Breast epithelium (tissue), 4 donors: ENCODE measurements at regions not wholly inside any gene's neighbourhood (a gene's known extent, or its start where the extent isn't known, plus 50 kb on each side); places are given as distances from the start of the nearest gene placed in this dataset.
"Not testable (repeated sequence)": the region's sequence is repeated elsewhere in the genome, so short reads cannot be mapped to it uniquely, and the experiment has no call there.

Experiments used
- DNase-seq, 2 donors: peaks; one replicate each; pipeline ENCODE4 v3.0.0-alpha.2; 2019; ENCODE audit warnings: low spot score in 2 of 2
- H3K27ac ChIP-seq, 2 donors: fragments of 200-600 bp; sonication (generic) in 1 of 2; one replicate each; pipeline ENCODE4 v1.5.1; 2016 to 2019; ENCODE audit warnings: mild to moderate bottlenecking in 1 of 2
- H3K27me3 ChIP-seq, 2 donors: fragments of 200-600 bp; sonication (generic) in 1 of 2; one replicate each; pipeline versions ENCODE4 v1.5.1 to v1.6.0; 2017 to 2019; ENCODE audit warnings: control low read depth in 1 of 2, mild to moderate bottlenecking in 1 of 2
- H3K36me3 ChIP-seq: fragments of 200-600 bp; one replicate; pipeline ENCODE4 v1.5.1; 2019
- H3K4me1 ChIP-seq, 2 donors: fragments of 200-600 bp; sonication (generic); one replicate each; pipeline ENCODE4 v1.5.1; 2016 to 2019; ENCODE audit warnings: control low read depth in 1 of 2
- H3K4me3 ChIP-seq, 3 donors: fragments of 200-600 bp; sonication (generic); 1 replicate in 2 of 3; 2 replicates in 1 of 3; pipeline ENCODE4 v1.5.1; 2016 to 2019; ENCODE audit warnings: mild to moderate bottlenecking in 3 of 3, moderate library complexity in 2 of 3
- H3K9me3 ChIP-seq, 2 donors: fragments of 200-600 bp; sonication (generic) in 1 of 2; one replicate each; pipeline ENCODE4 v1.5.1; 2016 to 2019; ENCODE audit warnings: control low read depth in 1 of 2
- CTCF ChIP-seq, 3 donors: fragments of 450-650 bp; IDR thresholded peaks; one replicate each; pipeline ENCODE4 v1.5.1; 2016 to 2017; ENCODE audit warnings: antibody characterized with exemption in 3 of 3, mild to moderate bottlenecking in 3 of 3, moderate library complexity in 3 of 3
- POLR2A ChIP-seq: fragments of 450-650 bp; IDR thresholded peaks from one replicate; pipeline ENCODE4 v1.6.1; 2016; ENCODE audit warnings: antibody characterized with exemption, mild to moderate bottlenecking, moderate library complexity
- POLR2AphosphoS5 ChIP-seq, 3 donors: sonication (generic); formaldehyde crosslinking; IDR thresholded peaks; one replicate each; pipeline ENCODE4 v1.6.1; 2017; ENCODE audit warnings: antibody characterized with exemption in 3 of 3
- intact Hi-C: fragments of 100-400 bp; cut with DNase I; formaldehyde crosslinking; loops from one replicate; pipeline ENCODE4 v1.15.1; 2023; ENCODE audit warnings: low total_unique reads

GRCh38 chr5:106985174-106985573 is 685.6 kb downstream of the EFNA5 start:
- no peak for TF ChIP-seq POLR2A
- TF ChIP-seq CTCF (IDR thresholded peaks at IDR 0.05) = no peak
- TF ChIP-seq POLR2AphosphoS5 (IDR thresholded peaks at IDR 0.05) = no peak
- H3K27ac ChIP-seq = no peak overlapping the region
- no peaks in the 10 kb centered on the region for H3K4me1 ChIP-seq
- no peaks in the 10 kb centered on the region for H3K9me3 ChIP-seq
- intact Hi-C loops = no loop called here
- H3K36me3 ChIP-seq = no peaks in the 10 kb centered on the region
- H3K27me3 ChIP-seq = no peaks in the 10 kb centered on the region
- no peak overlapping the region for H3K4me3 ChIP-seq
- no peak for DNase-seq

GRCh38 chr5:106979178-106979577 is 691.6 kb downstream of the EFNA5 start:
- DNase-seq, H3K4me3 ChIP-seq, H3K27me3 ChIP-seq, H3K4me1 ChIP-seq, H3K27ac ChIP-seq, intact Hi-C loops, H3K36me3 ChIP-seq, H3K9me3 ChIP-seq: not testable (repeated sequence)

GRCh38 chr5:106978582-106979165 is 692.1 kb downstream of the EFNA5 start:
- H3K4me3 ChIP-seq, H3K27ac ChIP-seq, H3K4me1 ChIP-seq, H3K27me3 ChIP-seq, intact Hi-C loops, H3K36me3 ChIP-seq, H3K9me3 ChIP-seq, DNase-seq: not testable (repeated sequence)

- Histone ChIP-seq H3K27me3 (no peaks in the 10 kb centered on the region), H3K4me3 (no peak overlapping the region), H3K27ac (no peak overlapping the region), H3K9me3 (no peaks in the 10 kb centered on the region), H3K36me3 (no peaks in the 10 kb centered on the region), H3K4me1 (no peaks in the 10 kb centered on the region)
- intact Hi-C loops = no loop called here
- no peak for TF ChIP-seq POLR2A
- TF ChIP-seq CTCF (IDR thresholded peaks at IDR 0.05) = no peak
- TF ChIP-seq POLR2AphosphoS5 (IDR thresholded peaks at IDR 0.05) = no peak
- DNase-seq = no peak
These were observed 694.4 kb downstream of the EFNA5 start for GRCh38 chr5:106976363-106976762.

- no peak for DNase-seq
- Histone ChIP-seq H3K27ac (no peak overlapping the region), H3K4me1 (no peaks in the 10 kb centered on the region), H3K27me3 (no peaks in the 10 kb centered on the region), H3K36me3 (no peaks in the 10 kb centered on the region), H3K4me3 (no peak overlapping the region), H3K9me3 (no peaks in the 10 kb centered on the region)
- intact Hi-C loops = no loop called here
- TF ChIP-seq POLR2AphosphoS5 (IDR thresholded peaks at IDR 0.05) (no peak), POLR2A (no peak), CTCF (IDR thresholded peaks at IDR 0.05) (no peak)
These were observed 696.5 kb downstream of the EFNA5 start for GRCh38 chr5:106974272-106974671.

- intact Hi-C loops = no loop called here
- DNase-seq = no peak
- Histone ChIP-seq H3K4me1 (no peaks in the 10 kb centered on the region), H3K27ac (no peak overlapping the region), H3K4me3 (no peak overlapping the region), H3K9me3 (no peaks in the 10 kb centered on the region), H3K36me3 (no peaks in the 10 kb centered on the region), H3K27me3 (no peaks in the 10 kb centered on the region)
- TF ChIP-seq POLR2A (no peak), CTCF (IDR thresholded peaks at IDR 0.05) (no peak), POLR2AphosphoS5 (IDR thresholded peaks at IDR 0.05) (no peak)
These were observed 703.9 kb downstream of the EFNA5 start for GRCh38 chr5:106966686-106967315.
